T47D (cell line): ENCODE measurements at regions not wholly inside any gene's neighbourhood (a gene's known extent, or its start where the extent isn't known, plus 50 kb on each side); places are given as distances from the start of the nearest gene placed in this dataset.

Source experiments
- DNase-seq, 2 experiments: peaks; one replicate each; pipeline versions ENCODE4 v3.0.0 to v3.0.0-alpha.2; 2011 to 2012; ENCODE audit warnings: low read depth in 1 of 2, low spot score in 1 of 2
- JUND ChIP-seq: IDR thresholded peaks from 2 replicates; pipeline ENCODE4 v1.6.1; 2012; ENCODE audit warnings: low read depth
- in situ Hi-C: cut with HindIII; loops from 2 replicates; pipeline ENCODE4 v1.10.0; 2016; ENCODE audit warnings: low sequenced_read_pairs, low pct_unique_long_range_greater_than_20kb

GRCh38 chr3:177578488-177578887 is 381.2 kb upstream of the TBL1XR1 start:
- in situ Hi-C loops: no loop called here

GRCh38 chr3:177579419-177579818 is 382.1 kb upstream of the TBL1XR1 start:
- DNase-seq: no peak
- no peak for TF ChIP-seq JUND
- in situ Hi-C loops: no loop called here

More at GRCh38 chr3:177578488-177578887, 381.2 kb upstream of the TBL1XR1 start:
- no peak for DNase-seq
- TF ChIP-seq JUND: no peak

GRCh38 chr3:177580437-177580836 is 383.2 kb upstream of the TBL1XR1 start:
- no peak for TF ChIP-seq JUND
- in situ Hi-C loops: no loop called here
- peak in 1 of 2 experiments; percentile 62 for DNase-seq

- in situ Hi-C loops: no loop called here
- no peak for TF ChIP-seq JUND
- DNase-seq: no peak
These were observed 388.0 kb upstream of the TBL1XR1 start for GRCh38 chr3:177585271-177585670.

GRCh38 chr3:177589041-177589650 is 391.9 kb upstream of the TBL1XR1 start:
- no peak for TF ChIP-seq JUND
- DNase-seq: no peak
- in situ Hi-C loops: no loop called here

- in situ Hi-C loops: no loop called here
- no peak for DNase-seq
- TF ChIP-seq JUND: no peak
These were observed 392.7 kb upstream of the TBL1XR1 start for GRCh38 chr3:177589911-177590381.

- in situ Hi-C loops: no loop called here
- TF ChIP-seq JUND: no peak
- DNase-seq: no peak
These were observed 393.5 kb upstream of the TBL1XR1 start for GRCh38 chr3:177590826-177591225.

GRCh38 chr3:177591379-177591778 is 394.1 kb upstream of the TBL1XR1 start:
- no peak for TF ChIP-seq JUND
- DNase-seq: peak in 1 of 2 experiments; percentile 40
- in situ Hi-C loops: no loop called here

GRCh38 chr3:177594096-177594495 is 396.8 kb upstream of the TBL1XR1 start:
- DNase-seq: no peak
- no peak for TF ChIP-seq JUND
- in situ Hi-C loops: no loop called here

GRCh38 chr3:177595530-177596188 is 398.4 kb upstream of the TBL1XR1 start:
- peak; percentile 73; the same call in 1 of the 2 replicates for TF ChIP-seq JUND
- peak in 1 of 2 experiments; percentile 87 for DNase-seq
- in situ Hi-C loops: no loop called here

- in situ Hi-C loops: no loop called here
- DNase-seq: peak in 1 of 2 experiments; percentile 96
- TF ChIP-seq JUND: no peak
These were observed 399.1 kb upstream of the TBL1XR1 start for GRCh38 chr3:177596248-177596815.

GRCh38 chr3:177596816-177597271 is 399.6 kb upstream of the TBL1XR1 start:
- DNase-seq: peak; percentile 61 to 100
- in situ Hi-C loops: no loop called here
- peak; percentile 92 for TF ChIP-seq JUND
